ENCODE measurements at regions not wholly inside any gene's neighbourhood (a gene's known extent, or its start where the extent isn't known, plus 50 kb on each side); places are given as distances from the start of the nearest gene placed in this dataset.

DNA sequence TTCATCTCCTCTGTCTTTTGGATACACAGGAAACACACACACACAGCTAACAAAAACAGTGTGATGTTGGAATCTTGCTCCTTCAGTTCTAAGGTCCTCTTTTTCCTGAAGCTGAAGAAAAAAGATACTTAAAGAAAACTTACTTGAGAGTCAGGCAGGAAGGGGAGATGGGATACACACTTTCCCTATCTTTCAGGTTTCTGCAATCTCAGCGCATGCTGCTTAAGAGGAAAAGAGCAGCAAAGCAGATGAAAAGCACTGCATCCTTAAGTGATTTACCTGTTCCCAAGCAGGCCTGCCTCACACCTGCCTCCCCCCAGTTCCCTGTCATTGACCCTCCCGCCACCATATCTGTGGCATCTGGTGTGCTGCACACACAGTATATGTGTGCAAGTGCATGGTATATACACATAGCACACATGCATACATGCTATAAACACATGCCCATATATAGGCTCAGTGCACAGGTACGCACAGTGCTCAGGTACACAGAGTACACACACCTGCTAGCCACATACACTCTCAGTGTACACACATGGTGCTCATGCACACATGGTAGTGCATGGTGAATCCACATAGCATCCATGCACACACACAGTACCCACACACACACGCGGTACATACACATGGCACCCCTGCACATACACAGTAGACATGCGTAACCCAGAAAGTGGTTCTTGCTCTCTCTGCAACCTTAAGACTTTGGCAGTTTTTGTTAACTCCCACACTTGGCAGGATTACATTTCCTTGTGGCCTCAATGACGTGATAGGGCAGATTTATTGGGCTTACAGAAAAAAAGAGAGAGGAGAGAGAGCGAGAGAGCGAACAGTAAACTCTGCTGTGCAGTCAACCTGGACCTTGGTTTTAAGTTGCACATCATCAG, 166.9 kb downstream of the TOMM20 start:
- H3F3A ChIP-seq (ENCODE audit: low read depth): peaks cover 20% of the 10 kb centered on the region
- H3K4me3 ChIP-seq: no peak overlapping the region
- no peaks in the 10 kb centered on the region for H3K36me3 ChIP-seq
- H3K27me3 ChIP-seq: no peaks in the 10 kb centered on the region
- no peak for DNase-seq (ENCODE audit: low spot score)
- peaks cover 29% of the 10 kb centered on the region for H3K4me1 ChIP-seq
- H3K27ac ChIP-seq: no peak overlapping the region
- peaks cover 81% of the 10 kb centered on the region for H3K4me1 Mint-ChIP-seq
- no peak overlapping the region for H3K9ac ChIP-seq
- no peak overlapping the region for H2AFZ ChIP-seq (replicated peaks)
- H3K79me2 ChIP-seq (ENCODE audit: low read depth): no peaks in the 10 kb centered on the region
- H3K27me3 Mint-ChIP-seq (ENCODE audit: insufficient read depth, low read depth): peaks cover 12% of the 10 kb centered on the region
- H3K9me3 ChIP-seq (ENCODE audit: low read depth): no peaks in the 10 kb centered on the region
- no peaks in the 10 kb centered on the region for H3K9me3 Mint-ChIP-seq
- peak overlapping the region; percentile 0 for H3K27ac Mint-ChIP-seq
- H4K20me1 ChIP-seq (ENCODE audit: low read depth): no peaks in the 10 kb centered on the region
- H3K4me3 Mint-ChIP-seq: no peak overlapping the region
- no peaks in the 10 kb centered on the region for H3K36me3 Mint-ChIP-seq
- TF ChIP-seq EZH2 (IDR thresholded peaks at IDR 0.05) (no peak), CTCF (IDR thresholded peaks at IDR 0.05) (no peak), EZH2phosphoT487 (IDR thresholded peaks at IDR 0.05) (no peak)
- H3K4me2 ChIP-seq: no peak overlapping the region

DNA sequence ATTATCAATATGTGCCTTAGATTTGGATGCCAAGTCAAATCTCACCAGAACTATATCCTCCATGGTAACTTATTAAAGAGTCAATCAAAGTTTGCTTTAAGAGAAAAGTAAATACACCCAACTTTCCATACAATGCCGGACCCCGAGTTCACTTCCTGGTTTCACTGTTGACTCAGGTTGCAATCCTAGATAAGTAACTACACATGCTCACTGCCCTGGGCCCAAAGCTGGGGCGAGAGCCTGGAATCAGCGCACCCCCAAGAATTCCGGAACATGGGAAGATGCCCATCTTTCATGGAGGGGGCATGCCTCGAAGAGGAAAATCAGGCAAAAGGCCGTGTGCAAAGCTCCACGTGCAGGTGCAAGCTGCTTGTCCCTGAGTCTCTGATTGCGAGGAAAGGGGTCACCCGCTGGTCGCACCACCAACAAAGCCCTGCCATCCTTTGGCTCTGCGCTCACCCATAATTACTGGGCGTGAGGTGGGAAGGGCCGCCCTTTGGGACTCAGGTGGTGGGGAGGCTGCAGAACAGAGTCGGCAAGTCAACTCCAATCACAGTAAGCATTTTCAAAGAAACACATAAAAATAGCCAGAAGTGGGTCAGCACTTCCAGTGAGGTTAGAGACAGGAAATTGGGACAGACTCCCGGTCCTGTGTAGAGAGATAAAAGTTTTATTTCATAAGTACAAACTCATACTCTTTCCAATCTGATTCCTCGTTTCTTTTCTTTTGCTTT, 167.7 kb downstream of the TOMM20 start:
- Histone ChIP-seq H3K4me2 (no peak overlapping the region), H3K27ac (no peak overlapping the region), H3K79me2 (ENCODE audit: low read depth) (no peaks in the 10 kb centered on the region), H3K27me3 (no peaks in the 10 kb centered on the region), H3F3A (ENCODE audit: low read depth) (peaks cover 28% of the 10 kb centered on the region), H3K4me3 (no peak overlapping the region), H3K36me3 (no peaks in the 10 kb centered on the region), H3K9me3 (ENCODE audit: low read depth) (no peaks in the 10 kb centered on the region), H2AFZ (replicated peaks) (no peak overlapping the region), H3K4me1 (peaks cover 37% of the 10 kb centered on the region), H3K9ac (no peak overlapping the region), H4K20me1 (ENCODE audit: low read depth) (no peaks in the 10 kb centered on the region)
- Mint-ChIP-seq H3K27ac (peak overlapping the region; percentile 64), H3K9me3 (no peaks in the 10 kb centered on the region), H3K27me3 (ENCODE audit: insufficient read depth, low read depth) (peaks cover 12% of the 10 kb centered on the region), H3K4me1 (peaks cover 86% of the 10 kb centered on the region), H3K36me3 (no peaks in the 10 kb centered on the region), H3K4me3 (no peak overlapping the region)
- TF ChIP-seq CTCF (IDR thresholded peaks at IDR 0.05): no peak
- no peak for TF ChIP-seq EZH2phosphoT487 (IDR thresholded peaks at IDR 0.05)
- TF ChIP-seq EZH2 (IDR thresholded peaks at IDR 0.05): no peak
- no peak for DNase-seq (ENCODE audit: low spot score)

- H3K27me3 Mint-ChIP-seq (ENCODE audit: insufficient read depth, low read depth): peaks cover 12% of the 10 kb centered on the region
- H3F3A ChIP-seq (ENCODE audit: low read depth): peaks cover 36% of the 10 kb centered on the region
- no peaks in the 10 kb centered on the region for H4K20me1 ChIP-seq (ENCODE audit: low read depth)
- peaks cover 56% of the 10 kb centered on the region for H3K4me1 ChIP-seq
- H2AFZ ChIP-seq (replicated peaks): no peak overlapping the region
- H3K27ac ChIP-seq: no peak overlapping the region
- H3K9me3 Mint-ChIP-seq: no peaks in the 10 kb centered on the region
- peak overlapping the region; percentile 52 for H3K4me3 Mint-ChIP-seq
- H3K9ac ChIP-seq: no peak overlapping the region
- no peak overlapping the region for H3K4me2 ChIP-seq
- DNase-seq (ENCODE audit: low spot score): no peak
- no peaks in the 10 kb centered on the region for H3K9me3 ChIP-seq (ENCODE audit: low read depth)
- TF ChIP-seq CTCF (IDR thresholded peaks at IDR 0.05) (no peak), EZH2phosphoT487 (IDR thresholded peaks at IDR 0.05) (no peak), EZH2 (IDR thresholded peaks at IDR 0.05) (no peak)
- peaks cover 93% of the 10 kb centered on the region for H3K4me1 Mint-ChIP-seq
- no peak overlapping the region for H3K4me3 ChIP-seq
- no peaks in the 10 kb centered on the region for H3K36me3 Mint-ChIP-seq
- H3K36me3 ChIP-seq: no peaks in the 10 kb centered on the region
- H3K27ac Mint-ChIP-seq: peak overlapping the region; percentile 95
- no peaks in the 10 kb centered on the region for H3K79me2 ChIP-seq (ENCODE audit: low read depth)
- no peaks in the 10 kb centered on the region for H3K27me3 ChIP-seq
Observed at GRCh38 chr1:234958706-234959657, 169.7 kb downstream of the TOMM20 start.

Data from neural progenitor cell (in vitro differentiated cells).